ENCODE measurements at regions not wholly inside any gene's neighbourhood (a gene's known extent, or its start where the extent isn't known, plus 50 kb on each side); places are given as distances from the start of the nearest gene placed in this dataset.

DNA sequence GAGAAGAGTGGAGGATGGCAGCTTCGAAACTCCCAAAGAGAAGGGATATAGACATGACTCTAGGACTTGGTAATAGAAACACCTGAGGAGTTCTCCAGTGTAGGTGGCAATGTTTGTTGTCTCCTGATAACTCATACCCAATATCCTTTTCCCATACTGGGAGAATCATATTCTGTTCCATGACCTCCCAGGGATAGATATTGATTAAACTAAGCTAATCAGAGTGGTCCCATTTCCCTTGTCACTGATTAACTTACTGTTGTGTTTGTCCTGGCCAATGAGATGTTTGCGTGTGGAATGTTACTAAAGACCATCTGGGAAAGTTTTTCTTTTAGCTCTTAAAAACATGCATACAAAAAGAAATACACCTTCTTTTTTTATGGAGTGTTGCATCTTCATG is 85.6 kb downstream of the RPL22L1 start:
- TF ChIP-seq, protein P1, sequence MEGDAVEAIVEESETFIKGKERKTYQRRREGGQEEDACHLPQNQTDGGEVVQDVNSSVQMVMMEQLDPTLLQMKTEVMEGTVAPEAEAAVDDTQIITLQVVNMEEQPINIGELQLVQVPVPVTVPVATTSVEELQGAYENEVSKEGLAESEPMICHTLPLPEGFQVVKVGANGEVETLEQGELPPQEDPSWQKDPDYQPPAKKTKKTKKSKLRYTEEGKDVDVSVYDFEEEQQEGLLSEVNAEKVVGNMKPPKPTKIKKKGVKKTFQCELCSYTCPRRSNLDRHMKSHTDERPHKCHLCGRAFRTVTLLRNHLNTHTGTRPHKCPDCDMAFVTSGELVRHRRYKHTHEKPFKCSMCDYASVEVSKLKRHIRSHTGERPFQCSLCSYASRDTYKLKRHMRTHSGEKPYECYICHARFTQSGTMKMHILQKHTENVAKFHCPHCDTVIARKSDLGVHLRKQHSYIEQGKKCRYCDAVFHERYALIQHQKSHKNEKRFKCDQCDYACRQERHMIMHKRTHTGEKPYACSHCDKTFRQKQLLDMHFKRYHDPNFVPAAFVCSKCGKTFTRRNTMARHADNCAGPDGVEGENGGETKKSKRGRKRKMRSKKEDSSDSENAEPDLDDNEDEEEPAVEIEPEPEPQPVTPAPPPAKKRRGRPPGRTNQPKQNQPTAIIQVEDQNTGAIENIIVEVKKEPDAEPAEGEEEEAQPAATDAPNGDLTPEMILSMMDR (IDR thresholded peaks at IDR 0.05), result no peak

DNA sequence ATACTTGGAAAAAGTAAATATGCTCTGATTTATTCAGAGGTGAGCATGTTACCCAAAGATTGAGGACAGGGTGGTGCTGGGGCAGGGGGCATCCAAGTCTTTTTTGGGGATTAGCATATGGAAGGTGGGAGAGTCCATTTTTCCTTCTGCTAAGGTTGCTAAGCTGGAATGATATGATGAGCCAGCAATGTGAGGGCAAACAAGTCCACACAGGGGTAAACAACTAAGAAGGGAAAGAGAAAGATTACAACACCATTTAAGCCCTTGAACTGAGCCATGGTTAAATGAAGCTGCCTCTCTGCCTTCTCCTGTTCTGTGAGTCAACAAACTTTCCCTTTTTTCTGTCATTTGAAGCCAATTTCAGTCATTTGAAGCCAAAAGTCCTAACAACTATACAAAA is 89.0 kb downstream of the RPL22L1 start:
- Mint-ChIP-seq H3K27me3 (peaks cover 54% of the 10 kb centered on the region), H3K36me3 (ENCODE audit: low read depth) (no peaks in the 10 kb centered on the region), H3K4me3 (no peak overlapping the region), H3K27ac (no peak overlapping the region), H3K9me3 (no peaks in the 10 kb centered on the region), H3K4me1 (no peaks in the 10 kb centered on the region)
- ATAC-seq (ENCODE audit: low read depth) (no peak), DNase-seq (no peak)
- intact Hi-C loops (cut with micrococcal nuclease), result no loop called here
- ChIA-PET CTCF (no interaction called here), POLR2A (no interaction called here)
- TF ChIP-seq, protein P1 (IDR thresholded peaks at IDR 0.05), result no peak

More for the DNA sequence above, 85.6 kb downstream of the RPL22L1 start:
- intact Hi-C loops (cut with micrococcal nuclease), result no loop called here
- DNase-seq (no peak), ATAC-seq (ENCODE audit: low read depth) (no peak)
- Mint-ChIP-seq H3K36me3 (ENCODE audit: low read depth) (no peaks in the 10 kb centered on the region), H3K4me1 (no peaks in the 10 kb centered on the region), H3K27ac (no peak overlapping the region), H3K27me3 (peaks cover 39% of the 10 kb centered on the region), H3K9me3 (no peaks in the 10 kb centered on the region), H3K4me3 (no peak overlapping the region)
- ChIA-PET CTCF (no interaction called here), POLR2A (no interaction called here)

DNA sequence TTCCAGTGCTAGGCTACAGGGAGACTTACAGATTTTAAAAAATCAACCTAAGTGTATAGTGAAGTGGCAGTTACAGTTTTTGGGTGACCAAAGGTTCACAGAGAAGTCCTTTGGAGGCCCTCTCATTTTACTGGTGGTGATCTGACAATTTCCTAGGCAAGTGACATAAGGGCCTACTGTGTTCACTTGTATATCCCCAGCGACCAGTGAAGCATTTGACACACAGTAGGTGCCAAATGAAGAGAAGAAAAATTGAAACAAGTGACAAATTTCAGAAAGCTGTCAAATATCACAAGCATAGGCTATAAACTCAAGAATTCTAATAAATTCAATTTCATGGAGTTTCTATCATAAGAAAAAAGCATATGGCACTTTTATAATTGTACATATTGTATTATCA is 89.5 kb downstream of the RPL22L1 start:
- ChIA-PET POLR2A (no interaction called here), CTCF (no interaction called here)
- DNase-seq (no peak), ATAC-seq (ENCODE audit: low read depth) (no peak)
- Mint-ChIP-seq H3K27me3 (peaks cover 53% of the 10 kb centered on the region), H3K4me1 (no peaks in the 10 kb centered on the region), H3K9me3 (no peaks in the 10 kb centered on the region), H3K4me3 (no peak overlapping the region), H3K27ac (no peak overlapping the region), H3K36me3 (ENCODE audit: low read depth) (no peaks in the 10 kb centered on the region)
- TF ChIP-seq, protein P1 (IDR thresholded peaks at IDR 0.05), result no peak
- intact Hi-C loops (cut with micrococcal nuclease), result no loop called here

DNA sequence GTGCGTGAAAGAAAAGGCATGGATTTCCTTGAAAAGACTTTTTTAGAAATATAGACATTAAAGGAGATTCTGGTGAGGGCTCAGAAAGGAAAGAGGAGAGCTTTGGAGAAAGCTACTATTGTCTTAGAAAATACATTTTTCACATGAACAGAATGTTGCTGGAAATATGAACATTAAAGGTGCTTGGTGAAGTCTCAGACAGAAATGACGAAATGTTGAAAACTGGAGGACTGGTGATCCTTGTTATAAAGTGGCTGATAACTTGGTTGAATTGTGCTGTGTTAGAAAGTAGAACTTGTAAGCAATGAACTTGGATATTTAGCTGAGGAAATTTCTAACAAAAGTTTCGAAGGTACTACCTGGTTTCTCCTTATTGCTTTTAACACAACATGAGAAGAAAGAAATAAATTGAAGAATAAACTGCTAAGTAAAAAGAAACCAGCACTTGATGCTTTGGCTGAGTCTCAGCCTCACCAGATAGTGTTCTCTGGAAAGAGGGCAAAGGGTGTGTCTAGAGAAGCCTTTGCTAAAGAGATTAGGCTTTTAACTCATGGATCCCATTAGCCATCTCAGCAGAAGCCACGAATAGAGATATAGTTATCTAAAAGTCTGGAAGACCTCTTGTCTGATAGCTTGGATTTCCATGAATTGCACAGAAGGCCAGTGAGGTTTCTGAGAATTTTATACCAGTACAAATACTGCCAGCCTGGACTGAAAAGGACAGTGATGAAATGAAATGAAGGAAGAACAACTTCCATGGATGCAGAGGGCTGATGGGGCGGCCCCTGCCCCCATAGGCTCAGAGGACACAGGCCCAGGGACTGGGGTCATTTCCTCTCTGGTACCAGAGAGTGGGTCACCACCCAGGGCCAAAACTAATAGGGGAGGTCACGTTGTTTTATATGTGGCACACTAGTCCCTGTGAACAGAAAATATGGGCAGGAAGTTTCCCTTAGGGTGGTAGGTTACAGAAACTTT is 91.5 kb downstream of the RPL22L1 start:
- TF ChIP-seq, protein P1 (IDR thresholded peaks at IDR 0.05), result no peak

DNA sequence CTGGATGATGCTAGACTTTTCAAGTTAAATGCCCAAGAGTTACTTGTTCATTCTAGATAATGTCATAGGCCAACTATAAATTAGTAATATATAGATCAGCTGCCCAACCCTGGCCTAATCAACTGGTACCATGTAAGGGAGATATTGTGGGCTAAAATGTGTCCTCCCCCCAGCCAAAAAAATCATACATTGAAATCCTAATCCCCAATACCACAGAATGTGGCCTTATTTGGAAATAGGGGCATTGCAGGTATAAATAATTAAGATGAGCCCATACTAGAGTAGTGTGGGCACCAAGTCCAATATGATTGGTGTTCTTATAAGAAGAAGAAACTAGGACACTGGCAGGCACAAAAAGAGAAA is 92.5 kb downstream of the RPL22L1 start:
- TF ChIP-seq, protein P1 (IDR thresholded peaks at IDR 0.05), result no peak
- intact Hi-C loops (cut with micrococcal nuclease), result no loop called here
- DNase-seq (no peak), ATAC-seq (ENCODE audit: low read depth) (no peak)
- H3K4me3 Mint-ChIP-seq, result no peak overlapping the region
- H3K27ac Mint-ChIP-seq, result no peak overlapping the region
- no peaks in the 10 kb centered on the region for H3K9me3 Mint-ChIP-seq
- POLR2A ChIA-PET, result no interaction called here
- no peaks in the 10 kb centered on the region for H3K36me3 Mint-ChIP-seq (ENCODE audit: low read depth)
- peaks cover 28% of the 10 kb centered on the region for H3K27me3 Mint-ChIP-seq
- no peaks in the 10 kb centered on the region for H3K4me1 Mint-ChIP-seq
- CTCF ChIA-PET, result no interaction called here

More for the DNA sequence above, 91.5 kb downstream of the RPL22L1 start:
- POLR2A ChIA-PET, result no interaction called here
- H3K27me3 Mint-ChIP-seq, result peaks cover 38% of the 10 kb centered on the region
- no peak overlapping the region for H3K4me3 Mint-ChIP-seq
- DNase-seq, result no peak
- H3K9me3 Mint-ChIP-seq, result no peaks in the 10 kb centered on the region
- H3K4me1 Mint-ChIP-seq, result no peaks in the 10 kb centered on the region
- intact Hi-C loops (cut with micrococcal nuclease), result no loop called here
- no peaks in the 10 kb centered on the region for H3K36me3 Mint-ChIP-seq (ENCODE audit: low read depth)
- CTCF ChIA-PET, result no interaction called here
- no peak overlapping the region for H3K27ac Mint-ChIP-seq
- no peak for ATAC-seq (ENCODE audit: low read depth)
